Osteoblast (primary cell): ENCODE measurements at regions not wholly inside any gene's neighbourhood (a gene's known extent, or its start where the extent isn't known, plus 50 kb on each side); places are given as distances from the start of the nearest gene placed in this dataset.

Source experiments
- DNase-seq: peaks from one replicate; pipeline ENCODE4 v3.0.0; 2011; ENCODE audit warnings: low spot score, mixed read lengths; ENCODE audit not compliant: insufficient read length; ENCODE audit errors: missing footprints
- H2AFZ ChIP-seq: 2 replicates; pipeline ENCODE4 v1.6.0; 2011; ENCODE audit warnings: mild to moderate bottlenecking, low read length
- H3K27ac ChIP-seq: 2 replicates; pipeline ENCODE4 v1.5.1; 2011; ENCODE audit warnings: mild to moderate bottlenecking, low read depth, low read length, moderate library complexity
- H3K27me3 ChIP-seq: 2 replicates; pipeline ENCODE4 v1.6.0; 2012; ENCODE audit warnings: mild to moderate bottlenecking, control low read depth, inconsistent platforms, low read length, moderate library complexity; ENCODE audit not compliant: insufficient read depth
- H3K36me3 ChIP-seq: 2 replicates; pipeline ENCODE4 v1.5.1; 2011; ENCODE audit warnings: mild to moderate bottlenecking, low read length, control low read depth, moderate library complexity; ENCODE audit not compliant: insufficient read depth
- H3K4me1 ChIP-seq: 2 replicates; pipeline ENCODE4 v1.5.1; 2011; ENCODE audit warnings: mild to moderate bottlenecking, low read length, control low read depth, moderate library complexity; ENCODE audit not compliant: insufficient read depth
- H3K4me2 ChIP-seq: 2 replicates; pipeline ENCODE4 v1.6.0; 2011; ENCODE audit warnings: mild to moderate bottlenecking, low read length; ENCODE audit not compliant: insufficient read depth
- H3K4me3 ChIP-seq: fragments of 200-600 bp; sonication (generic); 3 replicates; pipeline ENCODE4 v1.5.1; 2012; ENCODE audit warnings: mild to moderate bottlenecking, low read length, inconsistent platforms; ENCODE audit not compliant: insufficient read depth
- H3K79me2 ChIP-seq: 2 replicates; pipeline ENCODE4 v1.6.0; 2012; ENCODE audit warnings: mild to moderate bottlenecking, low read length, control low read depth, inconsistent platforms; ENCODE audit not compliant: insufficient read depth
- H3K9me3 ChIP-seq: 2 replicates; pipeline ENCODE4 v1.5.1; 2011; ENCODE audit warnings: low read depth, low read length, control low read depth
- H4K20me1 ChIP-seq: 2 replicates; pipeline ENCODE4 v1.6.0; 2012; ENCODE audit warnings: mild to moderate bottlenecking, low read length, control low read depth; ENCODE audit not compliant: insufficient read depth
- CTCF ChIP-seq: IDR thresholded peaks from 2 replicates; pipeline ENCODE4 v1.5.1; 2011; ENCODE audit warnings: mild to moderate bottlenecking, low read depth, low read length, moderate library complexity; ENCODE audit errors: extremely low read depth

- H3K9me3 ChIP-seq = no peaks in the 10 kb centered on the region
- peaks cover 76% of the 10 kb centered on the region for H3K4me1 ChIP-seq
- H3K79me2 ChIP-seq = no peaks in the 10 kb centered on the region
- H3K36me3 ChIP-seq = no peaks in the 10 kb centered on the region
- no peak overlapping the region for H3K4me3 ChIP-seq
- H3K4me2 ChIP-seq = no peak overlapping the region
- DNase-seq = no peak
- no peak overlapping the region for H2AFZ ChIP-seq
- no peaks in the 10 kb centered on the region for H3K27me3 ChIP-seq
- no peak for TF ChIP-seq CTCF
- H3K27ac ChIP-seq = peak overlapping the region; percentile 86
- H4K20me1 ChIP-seq = no peaks in the 10 kb centered on the region
Observed at GRCh38 chr5:39521940-39522590, 97.3 kb upstream of the DAB2 start.

DNA sequence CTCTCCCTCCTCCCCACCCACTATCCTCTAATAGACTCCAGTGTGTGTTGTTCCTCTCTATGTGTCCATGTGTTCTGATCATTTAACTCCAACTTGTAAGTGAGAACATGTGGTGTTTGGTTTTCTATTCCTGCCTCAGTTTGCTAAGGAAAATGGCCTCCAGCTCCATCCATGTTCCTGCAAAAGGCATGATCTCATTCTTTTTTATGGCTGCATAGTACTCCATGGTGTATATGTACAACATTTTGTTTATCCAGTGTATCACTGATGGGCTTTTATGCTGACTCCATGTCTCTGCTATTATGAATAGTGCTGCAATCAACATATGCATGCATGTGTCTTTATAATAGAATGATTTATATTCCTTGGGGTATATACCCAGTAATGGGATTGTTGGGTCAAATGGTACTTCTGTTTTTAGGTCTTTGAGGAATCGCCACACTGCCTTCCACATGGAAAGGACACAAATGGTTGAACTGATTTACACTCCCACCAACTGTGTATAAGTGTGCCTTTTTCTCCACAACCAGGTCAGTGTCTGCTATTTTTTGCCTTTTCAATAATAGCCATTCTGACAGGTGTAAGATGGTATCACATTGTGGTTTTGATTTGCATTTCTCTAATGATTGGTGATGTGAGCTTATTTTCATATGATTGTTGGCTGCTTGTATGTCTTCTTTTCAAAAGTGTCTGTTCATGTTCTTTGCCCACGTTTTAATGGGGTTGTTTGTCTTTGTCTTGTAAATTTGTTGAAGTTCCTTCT lies 96.5 kb upstream of the DAB2 start:
- Histone ChIP-seq H4K20me1 (no peaks in the 10 kb centered on the region), H2AFZ (no peak overlapping the region), H3K27me3 (no peaks in the 10 kb centered on the region), H3K79me2 (no peaks in the 10 kb centered on the region), H3K9me3 (no peaks in the 10 kb centered on the region), H3K4me2 (no peak overlapping the region), H3K36me3 (no peaks in the 10 kb centered on the region), H3K27ac (peak overlapping the region; percentile 91), H3K4me1 (peaks cover 78% of the 10 kb centered on the region), H3K4me3 (no peak overlapping the region)
- TF ChIP-seq CTCF = no peak
- DNase-seq = no peak

- Histone ChIP-seq H3K27ac (peak overlapping the region; percentile 91), H3K4me1 (peaks cover 67% of the 10 kb centered on the region), H3K27me3 (no peaks in the 10 kb centered on the region), H2AFZ (no peak overlapping the region), H3K36me3 (no peaks in the 10 kb centered on the region), H3K9me3 (no peaks in the 10 kb centered on the region), H3K79me2 (no peaks in the 10 kb centered on the region), H3K4me2 (peak overlapping the region; percentile 17), H4K20me1 (no peaks in the 10 kb centered on the region), H3K4me3 (no peak overlapping the region)
- no peak for TF ChIP-seq CTCF
- DNase-seq = peak; percentile 57
Observed at GRCh38 chr5:39520232-39520572, 95.4 kb upstream of the DAB2 start.

GRCh38 chr5:39519566-39520231 lies 94.9 kb upstream of the DAB2 start:
- no peak for TF ChIP-seq CTCF
- no peak overlapping the region for H3K4me3 ChIP-seq
- peaks cover 62% of the 10 kb centered on the region for H3K4me1 ChIP-seq
- H3K27me3 ChIP-seq = no peaks in the 10 kb centered on the region
- H3K27ac ChIP-seq = peak overlapping the region; percentile 91
- DNase-seq = no peak
- H3K36me3 ChIP-seq = no peaks in the 10 kb centered on the region
- no peaks in the 10 kb centered on the region for H3K79me2 ChIP-seq
- no peaks in the 10 kb centered on the region for H4K20me1 ChIP-seq
- no peaks in the 10 kb centered on the region for H3K9me3 ChIP-seq
- peak overlapping the region; percentile 17 for H3K4me2 ChIP-seq
- H2AFZ ChIP-seq = no peak overlapping the region
